Endothelial cell (in vitro differentiated cells): ENCODE measurements at regions not wholly inside any gene's neighbourhood (a gene's known extent, or its start where the extent isn't known, plus 50 kb on each side); places are given as distances from the start of the nearest gene placed in this dataset.

Source experiments
- DNase-seq: peaks from one replicate; pipeline ENCODE4 v3.0.0; 2021; ENCODE audit warnings: low spot score
- H3K27ac Mint-ChIP-seq: one replicate; pipeline ENCODE4 v1.8.0; 2021; ENCODE audit warnings: mixed read lengths, inconsistent platforms; ENCODE audit not compliant: unreplicated experiment
- H3K27me3 Mint-ChIP-seq: one replicate; pipeline ENCODE4 v1.8.0; 2021; ENCODE audit warnings: mild to moderate bottlenecking, moderate library complexity, mixed read lengths, inconsistent platforms; ENCODE audit not compliant: unreplicated experiment
- H3K36me3 Mint-ChIP-seq: one replicate; pipeline ENCODE4 v1.8.0; 2021; ENCODE audit warnings: mild to moderate bottlenecking, low read depth, mixed read lengths, inconsistent platforms; ENCODE audit not compliant: unreplicated experiment
- H3K4me1 Mint-ChIP-seq: one replicate; pipeline ENCODE4 v1.8.0; 2021; ENCODE audit warnings: mild to moderate bottlenecking, mixed read lengths, inconsistent platforms; ENCODE audit not compliant: unreplicated experiment
- H3K4me3 Mint-ChIP-seq: one replicate; pipeline ENCODE4 v1.8.0; 2021; ENCODE audit warnings: mild to moderate bottlenecking, mixed read lengths, inconsistent platforms; ENCODE audit not compliant: unreplicated experiment
- H3K9me3 Mint-ChIP-seq: one replicate; pipeline ENCODE4 v1.8.0; 2021; ENCODE audit warnings: mixed read lengths, inconsistent platforms; ENCODE audit not compliant: unreplicated experiment
- TF ChIP-seq, protein P1 (sequence below): fragments of 200-600 bp; sonication (generic); IDR thresholded peaks from one replicate; pipeline ENCODE4 v1.5.0; 2021; ENCODE audit warnings: antibody characterized with exemption; ENCODE audit not compliant: unreplicated experiment

GRCh38 chr12:38144049-38144448, 172.5 kb upstream of the ALG10B start:
- Mint-ChIP-seq H3K4me1 (no peaks in the 10 kb centered on the region), H3K9me3 (peaks cover 39% of the 10 kb centered on the region), H3K36me3 (peaks cover 23% of the 10 kb centered on the region), H3K27me3 (peaks cover 12% of the 10 kb centered on the region), H3K4me3 (no peak overlapping the region), H3K27ac (no peak overlapping the region)
- DNase-seq, result no peak
- TF ChIP-seq, protein P1, sequence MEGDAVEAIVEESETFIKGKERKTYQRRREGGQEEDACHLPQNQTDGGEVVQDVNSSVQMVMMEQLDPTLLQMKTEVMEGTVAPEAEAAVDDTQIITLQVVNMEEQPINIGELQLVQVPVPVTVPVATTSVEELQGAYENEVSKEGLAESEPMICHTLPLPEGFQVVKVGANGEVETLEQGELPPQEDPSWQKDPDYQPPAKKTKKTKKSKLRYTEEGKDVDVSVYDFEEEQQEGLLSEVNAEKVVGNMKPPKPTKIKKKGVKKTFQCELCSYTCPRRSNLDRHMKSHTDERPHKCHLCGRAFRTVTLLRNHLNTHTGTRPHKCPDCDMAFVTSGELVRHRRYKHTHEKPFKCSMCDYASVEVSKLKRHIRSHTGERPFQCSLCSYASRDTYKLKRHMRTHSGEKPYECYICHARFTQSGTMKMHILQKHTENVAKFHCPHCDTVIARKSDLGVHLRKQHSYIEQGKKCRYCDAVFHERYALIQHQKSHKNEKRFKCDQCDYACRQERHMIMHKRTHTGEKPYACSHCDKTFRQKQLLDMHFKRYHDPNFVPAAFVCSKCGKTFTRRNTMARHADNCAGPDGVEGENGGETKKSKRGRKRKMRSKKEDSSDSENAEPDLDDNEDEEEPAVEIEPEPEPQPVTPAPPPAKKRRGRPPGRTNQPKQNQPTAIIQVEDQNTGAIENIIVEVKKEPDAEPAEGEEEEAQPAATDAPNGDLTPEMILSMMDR, result no peak

GRCh38 chr12:38144601-38145436, 171.8 kb upstream of the ALG10B start:
- H3K4me1 Mint-ChIP-seq, result no peaks in the 10 kb centered on the region
- H3K36me3 Mint-ChIP-seq, result peaks cover 23% of the 10 kb centered on the region

GRCh38 chr12:38149395-38150073, 167.0 kb upstream of the ALG10B start:
- Mint-ChIP-seq H3K36me3 (peaks cover 33% of the 10 kb centered on the region), H3K4me3 (no peak overlapping the region), H3K27ac (no peak overlapping the region), H3K4me1 (no peaks in the 10 kb centered on the region), H3K27me3 (peaks cover 24% of the 10 kb centered on the region), H3K9me3 (peaks cover 59% of the 10 kb centered on the region)
- TF ChIP-seq, protein P1, result no peak
- no peak for DNase-seq

More at GRCh38 chr12:38144601-38145436, 171.8 kb upstream of the ALG10B start:
- H3K9me3 Mint-ChIP-seq, result peaks cover 42% of the 10 kb centered on the region
- TF ChIP-seq, protein P1, result no peak
- H3K27ac Mint-ChIP-seq, result no peak overlapping the region
- H3K27me3 Mint-ChIP-seq, result peaks cover 12% of the 10 kb centered on the region
- DNase-seq, result no peak
- no peak overlapping the region for H3K4me3 Mint-ChIP-seq

- Mint-ChIP-seq H3K4me1 (no peaks in the 10 kb centered on the region), H3K27me3 (peaks cover 18% of the 10 kb centered on the region), H3K27ac (no peak overlapping the region), H3K9me3 (peaks cover 52% of the 10 kb centered on the region), H3K36me3 (peaks cover 28% of the 10 kb centered on the region), H3K4me3 (no peak overlapping the region)
- no peak for DNase-seq
- TF ChIP-seq, protein P1, result no peak
These were observed 164.4 kb upstream of the ALG10B start for GRCh38 chr12:38151991-38152700.
